ENCODE measurements at regions not wholly inside any gene's neighbourhood (a gene's known extent, or its start where the extent isn't known, plus 50 kb on each side); places are given as distances from the start of the nearest gene placed in this dataset.

DNA sequence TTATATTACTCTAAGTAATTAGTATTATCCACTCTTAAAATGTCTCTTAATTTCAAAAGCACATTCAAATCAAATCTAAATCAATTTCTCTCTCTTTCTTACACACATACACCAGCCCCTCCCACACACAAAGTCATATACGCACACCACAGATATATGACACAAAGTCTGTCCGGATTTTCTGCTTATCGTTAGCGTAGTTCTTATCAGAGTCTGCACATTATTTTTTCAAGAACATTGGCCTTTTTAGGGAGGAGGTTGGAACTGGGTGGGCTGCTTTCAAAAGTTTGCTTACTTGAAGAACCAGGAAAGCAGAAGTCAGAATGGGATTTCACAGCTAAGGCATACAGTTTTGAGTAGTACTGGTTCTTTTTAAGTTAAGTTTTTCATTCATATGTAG lies 387.6 kb upstream of the CHRM2 start:
- H2BK120ac ChIP-seq (ENCODE audit: low read depth, low read length): no peak overlapping the region
- H3K14ac ChIP-seq (replicated peaks; ENCODE audit: low read depth, low read length): no peak overlapping the region
- H3K4ac ChIP-seq (ENCODE audit: low read depth, low read length): no peak overlapping the region
- no peaks in the 10 kb centered on the region for H3K36me3 ChIP-seq (ENCODE audit: control insufficient read depth, insufficient read depth, low read length)
- no peak overlapping the region for H3K56ac ChIP-seq (ENCODE audit: extremely low read depth, insufficient read depth, low read length)
- no peak overlapping the region for H2AFZ ChIP-seq (replicated peaks; ENCODE audit: low read length, poor library complexity)
- no peaks in the 10 kb centered on the region for H4K20me1 ChIP-seq (ENCODE audit: insufficient read depth, low read length)
- H4K5ac ChIP-seq (ENCODE audit: low read depth, low read length): no peak overlapping the region
- ATAC-seq (ENCODE audit: low read depth): no peak
- H3K9me1 ChIP-seq (ENCODE audit: insufficient read depth, low read length): no peaks in the 10 kb centered on the region
- no peak overlapping the region for H2BK15ac ChIP-seq (ENCODE audit: low read depth, low read length)
- no peak overlapping the region for H4K8ac ChIP-seq (ENCODE audit: low read depth in 2 of 2, low read length in 2 of 2)
- no peak overlapping the region for H2AK9ac ChIP-seq (replicated peaks; ENCODE audit: low read depth, low read length, poor library complexity)
- H3K18ac ChIP-seq (ENCODE audit: low read depth, low read length): no peak overlapping the region
- intact Hi-C loops (cut with micrococcal nuclease): no loop called here
- no peak overlapping the region for H3K27ac ChIP-seq (ENCODE audit: insufficient read depth, low read length)
- H3K9ac ChIP-seq (ENCODE audit: low read depth, low read length): no peak overlapping the region
- H3K27me3 ChIP-seq (ENCODE audit: control insufficient read depth, insufficient read depth, low read length): no peaks in the 10 kb centered on the region
- WGBS, 2 experiments (ENCODE audit: extremely low coverage in 2 of 2, insufficient read length in 1 of 2): no CpG with 5 or more reads among the region's 4 CpGs
- no peak overlapping the region for H3K23ac ChIP-seq (ENCODE audit: low read depth, low read length)
- dilution Hi-C loops (cut with HindIII; ENCODE audit: low sequenced_read_pairs, unreplicated experiment): no loop called here
- CTCF ChIA-PET: no interaction called here
- H3K79me1 ChIP-seq (ENCODE audit: low read depth in 1 of 2, low read length in 2 of 2): no peaks in the 10 kb centered on the region
- no peaks in the 10 kb centered on the region for H3K9me3 ChIP-seq (ENCODE audit: control insufficient read depth, insufficient read depth, low read length)
- DNase-seq: no peak
- no TSS peak for BruUV-seq (replicated peaks)
- no peak overlapping the region for H2AK5ac ChIP-seq (ENCODE audit: low read depth, low read length)
- no peaks in the 10 kb centered on the region for H3K4me1 ChIP-seq (ENCODE audit: control insufficient read depth, insufficient read depth, low read length)
- no peak overlapping the region for H2BK5ac ChIP-seq (ENCODE audit: low read depth, low read length, poor library complexity, severe bottlenecking)
- no peak overlapping the region for H4K91ac ChIP-seq (ENCODE audit: insufficient read depth, low read depth, low read length)
- TF ChIP-seq, protein P1, sequence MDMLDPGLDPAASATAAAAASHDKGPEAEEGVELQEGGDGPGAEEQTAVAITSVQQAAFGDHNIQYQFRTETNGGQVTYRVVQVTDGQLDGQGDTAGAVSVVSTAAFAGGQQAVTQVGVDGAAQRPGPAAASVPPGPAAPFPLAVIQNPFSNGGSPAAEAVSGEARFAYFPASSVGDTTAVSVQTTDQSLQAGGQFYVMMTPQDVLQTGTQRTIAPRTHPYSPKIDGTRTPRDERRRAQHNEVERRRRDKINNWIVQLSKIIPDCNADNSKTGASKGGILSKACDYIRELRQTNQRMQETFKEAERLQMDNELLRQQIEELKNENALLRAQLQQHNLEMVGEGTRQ (IDR thresholded peaks at IDR 0.05; ENCODE audit: low read depth, low read length): no peak
- TF ChIP-seq BHLHE40 (IDR thresholded peaks at IDR 0.05; ENCODE audit: low read depth, low read length): no peak
- TF ChIP-seq RAD21 (IDR thresholded peaks at IDR 0.05; ENCODE audit: low read length): no peak
- TF ChIP-seq, protein P2, sequence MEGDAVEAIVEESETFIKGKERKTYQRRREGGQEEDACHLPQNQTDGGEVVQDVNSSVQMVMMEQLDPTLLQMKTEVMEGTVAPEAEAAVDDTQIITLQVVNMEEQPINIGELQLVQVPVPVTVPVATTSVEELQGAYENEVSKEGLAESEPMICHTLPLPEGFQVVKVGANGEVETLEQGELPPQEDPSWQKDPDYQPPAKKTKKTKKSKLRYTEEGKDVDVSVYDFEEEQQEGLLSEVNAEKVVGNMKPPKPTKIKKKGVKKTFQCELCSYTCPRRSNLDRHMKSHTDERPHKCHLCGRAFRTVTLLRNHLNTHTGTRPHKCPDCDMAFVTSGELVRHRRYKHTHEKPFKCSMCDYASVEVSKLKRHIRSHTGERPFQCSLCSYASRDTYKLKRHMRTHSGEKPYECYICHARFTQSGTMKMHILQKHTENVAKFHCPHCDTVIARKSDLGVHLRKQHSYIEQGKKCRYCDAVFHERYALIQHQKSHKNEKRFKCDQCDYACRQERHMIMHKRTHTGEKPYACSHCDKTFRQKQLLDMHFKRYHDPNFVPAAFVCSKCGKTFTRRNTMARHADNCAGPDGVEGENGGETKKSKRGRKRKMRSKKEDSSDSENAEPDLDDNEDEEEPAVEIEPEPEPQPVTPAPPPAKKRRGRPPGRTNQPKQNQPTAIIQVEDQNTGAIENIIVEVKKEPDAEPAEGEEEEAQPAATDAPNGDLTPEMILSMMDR (conservative IDR thresholded peaks at IDR 0.05; ENCODE audit: low read depth, low read length): no peak
- no peak for TF ChIP-seq NFE2L2 (IDR thresholded peaks at IDR 0.05; ENCODE audit: low read depth, low read length)
- no peak for TF ChIP-seq RFX5 (IDR thresholded peaks at IDR 0.05; ENCODE audit: low read depth, low read length)
- TF ChIP-seq, protein P3, sequence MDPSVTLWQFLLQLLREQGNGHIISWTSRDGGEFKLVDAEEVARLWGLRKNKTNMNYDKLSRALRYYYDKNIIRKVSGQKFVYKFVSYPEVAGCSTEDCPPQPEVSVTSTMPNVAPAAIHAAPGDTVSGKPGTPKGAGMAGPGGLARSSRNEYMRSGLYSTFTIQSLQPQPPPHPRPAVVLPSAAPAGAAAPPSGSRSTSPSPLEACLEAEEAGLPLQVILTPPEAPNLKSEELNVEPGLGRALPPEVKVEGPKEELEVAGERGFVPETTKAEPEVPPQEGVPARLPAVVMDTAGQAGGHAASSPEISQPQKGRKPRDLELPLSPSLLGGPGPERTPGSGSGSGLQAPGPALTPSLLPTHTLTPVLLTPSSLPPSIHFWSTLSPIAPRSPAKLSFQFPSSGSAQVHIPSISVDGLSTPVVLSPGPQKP (IDR thresholded peaks at IDR 0.05; ENCODE audit: borderline replicate concordance, low read depth, low read length): no peak
- no peak for TF ChIP-seq RCOR1 (IDR thresholded peaks at IDR 0.05; ENCODE audit: insufficient replicate concordance, low read length)
- no peak for TF ChIP-seq POLR2A (IDR thresholded peaks at IDR 0.05; ENCODE audit: low read depth, low read length)
- TF ChIP-seq MAZ (IDR thresholded peaks at IDR 0.05; ENCODE audit: borderline replicate concordance, low read depth, low read length): no peak
- no peak for TF ChIP-seq CHD1 (IDR thresholded peaks at IDR 0.05; ENCODE audit: low read depth, low read length)
- no peak for TF ChIP-seq FOS (IDR thresholded peaks at IDR 0.05; ENCODE audit: low read depth, low read length)
- TF ChIP-seq SMC3 (IDR thresholded peaks at IDR 0.05; ENCODE audit: low read depth, low read length): no peak
- TF ChIP-seq CEBPB (IDR thresholded peaks at IDR 0.05; ENCODE audit: low read depth, low read length): no peak
- POLR2A ChIA-PET (ENCODE audit: unreplicated experiment): no interaction called here
- H3K4me3 ChIP-seq (ENCODE audit: insufficient read depth, low read depth, low read length): no peak overlapping the region
- H3K4me2 ChIP-seq (ENCODE audit: low read depth, low read length): no peak overlapping the region
- in situ Hi-C loops (cut with MboI; ENCODE audit: low sequenced_read_pairs): no loop called here
- no peak overlapping the region for H2BK20ac ChIP-seq (ENCODE audit: low read depth, low read length)
